A673 (cell line): ENCODE measurements at regions not wholly inside any gene's neighbourhood (a gene's known extent, or its start where the extent isn't known, plus 50 kb on each side); places are given as distances from the start of the nearest gene placed in this dataset.

ENCODE experiments used
- BruUV-seq: library from RNA; stranded (reverse); fragments of 400-500 nt; replicated peaks from 2 replicates; lab custom pipeline; 2021; lab: Mats Ljungman, UMichigan
- CTCF ChIA-PET: fragments of 300-600 bp; sonication (Branson Sonifier 250); formaldehyde crosslinking; loops from one replicate; lab custom pipeline; 2022; ENCODE audit warnings: antibody characterized with exemption; lab: Charles Lee
- POLR2A ChIA-PET: fragments of 300-600 bp; sonication (Branson Sonifier 250); formaldehyde crosslinking; loops from one replicate; lab custom pipeline; 2022; ENCODE audit warnings: antibody characterized with exemption; ENCODE audit not compliant: low non-redundant PET; lab: Charles Lee
- DNase-seq: peaks from one replicate; pipeline ENCODE4 v3.0.0-alpha.2; 2015; ENCODE audit warnings: low spot score
- H3K27ac ChIP-seq: fragments of 200-600 bp; sonication (generic); 2 replicates; pipeline ENCODE4 v1.5.1; 2016; ENCODE audit warnings: mixed run types, low read depth, mild to moderate bottlenecking, mixed read lengths, antibody characterized with exemption, low read length; ENCODE audit not compliant: poor library complexity, severe bottlenecking
- H3K27me3 ChIP-seq: fragments of 200-600 bp; sonication (generic); replicated peaks from 2 replicates; pipeline ENCODE4 v1.6.1; 2017; ENCODE audit warnings: mixed run types, low read depth, mild to moderate bottlenecking, mixed read lengths, antibody characterized with exemption, low read length; ENCODE audit not compliant: insufficient read depth, poor library complexity
- H3K36me3 ChIP-seq: fragments of 200-600 bp; sonication (generic); 2 replicates; pipeline ENCODE4 v1.6.1; 2016; ENCODE audit warnings: mixed run types, mild to moderate bottlenecking, mixed read lengths, antibody characterized with exemption, low read length; ENCODE audit not compliant: insufficient read depth, poor library complexity, severe bottlenecking
- H3K4me1 ChIP-seq: fragments of 200-600 bp; sonication (generic); 2 replicates; pipeline ENCODE4 v1.6.1; 2017; ENCODE audit warnings: mixed run types, mild to moderate bottlenecking, mixed read lengths, antibody characterized with exemption, low read length; ENCODE audit not compliant: insufficient read depth, poor library complexity, severe bottlenecking
- H3K4me3 ChIP-seq: fragments of 200-600 bp; sonication (generic); 2 replicates; pipeline ENCODE4 v1.5.1; 2016; ENCODE audit warnings: low read depth, mixed run types, mild to moderate bottlenecking, mixed read lengths, low read length; ENCODE audit not compliant: poor library complexity, severe bottlenecking
- H3K9me3 ChIP-seq: fragments of 200-600 bp; sonication (generic); 2 replicates; pipeline ENCODE4 v1.6.1; 2016; ENCODE audit warnings: mixed run types, low read depth, mild to moderate bottlenecking, mixed read lengths, antibody characterized with exemption, low read length; ENCODE audit not compliant: poor library complexity, severe bottlenecking
- CTCF ChIP-seq: fragments of 300-800, 200-600 bp; sonication (generic); conservative IDR thresholded peaks from 2 replicates; pipeline ENCODE4 v1.5.1; 2017; ENCODE audit warnings: low read depth, mild to moderate bottlenecking, antibody characterized with exemption, low read length, moderate library complexity, mixed read lengths
- EZH2 ChIP-seq: fragments of 200-600 bp; sonication (generic); IDR thresholded peaks from 2 replicates; pipeline ENCODE4 v1.6.1; 2017; ENCODE audit warnings: borderline replicate concordance, low read depth, mild to moderate bottlenecking, mixed read lengths, antibody characterized with exemption, low read length; ENCODE audit not compliant: poor library complexity, severe bottlenecking
- intact Hi-C: fragments of 100-400 bp; cut with micrococcal nuclease; formaldehyde crosslinking; loops from one replicate; pipeline ENCODE4 v1.10.0; 2022; ENCODE audit not compliant: unreplicated experiment

- H3K27me3 ChIP-seq = no peaks in the 10 kb centered on the region
- ChIA-PET POLR2A (no interaction called here), CTCF (no interaction called here)
- H3K4me3 ChIP-seq = no peak overlapping the region
- H3K27ac ChIP-seq = no peak overlapping the region
- no TSS peak for BruUV-seq
- intact Hi-C loops = no loop called here
- H3K9me3 ChIP-seq = no peaks in the 10 kb centered on the region
- DNase-seq = no peak
- TF ChIP-seq CTCF (no peak), EZH2 (no peak)
- no peaks in the 10 kb centered on the region for H3K36me3 ChIP-seq
- H3K4me1 ChIP-seq = no peaks in the 10 kb centered on the region
These were observed 117.0 kb upstream of the NEBL start for GRCh38 chr10:21014141-21014540.

- H3K27me3 ChIP-seq = peaks cover 5% of the 10 kb centered on the region
- no TSS peak for BruUV-seq
- no peaks in the 10 kb centered on the region for H3K9me3 ChIP-seq
- CTCF ChIA-PET = no interaction called here
- intact Hi-C loops = no loop called here
- no peak for TF ChIP-seq EZH2
- no peak overlapping the region for H3K4me3 ChIP-seq
- DNase-seq = no peak
- no peak overlapping the region for H3K27ac ChIP-seq
- H3K36me3 ChIP-seq = no peaks in the 10 kb centered on the region
- POLR2A ChIA-PET = no interaction called here
- H3K4me1 ChIP-seq = no peaks in the 10 kb centered on the region
These were observed 114.4 kb upstream of the NEBL start for GRCh38 chr10:21011433-21012018.

- no peak overlapping the region for H3K27ac ChIP-seq
- BruUV-seq = no TSS peak
- intact Hi-C loops = no loop called here
- H3K4me3 ChIP-seq = no peak overlapping the region
- no peak for DNase-seq
- TF ChIP-seq CTCF = no peak
- POLR2A ChIA-PET = no interaction called here
- no peaks in the 10 kb centered on the region for H3K36me3 ChIP-seq
- no peaks in the 10 kb centered on the region for H3K4me1 ChIP-seq
- no peaks in the 10 kb centered on the region for H3K9me3 ChIP-seq
- H3K27me3 ChIP-seq = peaks cover 5% of the 10 kb centered on the region
- CTCF ChIA-PET = no interaction called here
These were observed 113.5 kb upstream of the NEBL start for GRCh38 chr10:21010615-21011014.

- Histone ChIP-seq H3K27ac (no peak overlapping the region), H3K9me3 (no peaks in the 10 kb centered on the region), H3K4me1 (no peaks in the 10 kb centered on the region), H3K27me3 (peaks cover 5% of the 10 kb centered on the region), H3K36me3 (no peaks in the 10 kb centered on the region), H3K4me3 (no peak overlapping the region)
- ChIA-PET POLR2A (no interaction called here), CTCF (no interaction called here)
- TF ChIP-seq EZH2 (no peak), CTCF (no peak)
- BruUV-seq = no TSS peak
- DNase-seq = no peak
- intact Hi-C loops = no loop called here
These were observed 106.2 kb upstream of the NEBL start for GRCh38 chr10:21003240-21003822.
